HepG2 (cell line): ENCODE measurements at regions not wholly inside any gene's neighbourhood (a gene's known extent, or its start where the extent isn't known, plus 50 kb on each side); places are given as distances from the start of the nearest gene placed in this dataset.

Experiments
- CENPX ChIP-seq: sonication (generic); formaldehyde crosslinking; IDR thresholded peaks from 2 replicates; pipeline ENCODE4 v1.9.0; 2021; ENCODE audit warnings: mild to moderate bottlenecking, missing genetic modification reagents, moderate library complexity
- E2F2 ChIP-seq: sonication (generic); formaldehyde crosslinking; IDR thresholded peaks from 2 replicates; pipeline ENCODE4 v1.4.0; 2020; ENCODE audit warnings: missing genetic modification reagents, borderline replicate concordance
- EZH2 ChIP-seq: conservative IDR thresholded peaks from 2 replicates; pipeline ENCODE4 v1.6.1; 2012; ENCODE audit warnings: mild to moderate bottlenecking, low read depth, low read length, moderate library complexity
- GTF2F1 ChIP-seq: fragments of 150-350 bp; IDR thresholded peaks from 2 replicates; pipeline ENCODE4 v1.6.1; 2014; ENCODE audit warnings: low read length
- KIAA2018 ChIP-seq: sonication (generic); formaldehyde crosslinking; IDR thresholded peaks from 2 replicates; pipeline ENCODE4 v1.5.0; 2020; ENCODE audit warnings: mild to moderate bottlenecking, missing genetic modification reagents, borderline replicate concordance
- NR2F1 ChIP-seq, 2 experiments: fragments of 450-650 bp in 1 of 2; formaldehyde crosslinking in 1 of 2; IDR thresholded peaks; 2 replicates each; pipeline versions ENCODE4 v1.5.0 to v1.6.1; 2016 to 2020; ENCODE audit warnings: mild to moderate bottlenecking in 1 of 2, missing compliant biosample characterization in 1 of 2, missing genetic modification reagents in 1 of 2, moderate library complexity in 1 of 2
- PRMT3 ChIP-seq: sonication (generic); formaldehyde crosslinking; IDR thresholded peaks from 2 replicates; pipeline ENCODE4 v1.8.1; 2022; ENCODE audit warnings: low read depth, mild to moderate bottlenecking, moderate library complexity, missing genetic modification reagents, borderline replicate concordance
- RFX1 ChIP-seq: fragments of 450-650 bp; IDR thresholded peaks from 2 replicates; pipeline ENCODE4 v1.6.1; 2017
- SETDB1 ChIP-seq: sonication (generic); formaldehyde crosslinking; IDR thresholded peaks from 2 replicates; pipeline ENCODE4 v1.5.1; 2020; ENCODE audit warnings: missing genetic modification reagents, mild to moderate bottlenecking, borderline replicate concordance
- SP140L ChIP-seq: sonication (generic); formaldehyde crosslinking; IDR thresholded peaks from 2 replicates; pipeline ENCODE4 v1.4.0; 2020; ENCODE audit warnings: missing genetic modification reagents, borderline replicate concordance
- STAT5B ChIP-seq: sonication (generic); formaldehyde crosslinking; IDR thresholded peaks from 2 replicates; pipeline ENCODE4 v1.4.0; 2020; ENCODE audit warnings: missing genetic modification reagents
- ZBTB42 ChIP-seq: sonication (generic); formaldehyde crosslinking; IDR thresholded peaks from 2 replicates; pipeline ENCODE4 v1.5.0; 2020; ENCODE audit warnings: mild to moderate bottlenecking, missing genetic modification reagents
- ZKSCAN5 ChIP-seq: sonication (generic); formaldehyde crosslinking; IDR thresholded peaks from 2 replicates; pipeline ENCODE4 v1.5.1; 2020; ENCODE audit warnings: mild to moderate bottlenecking, missing genetic modification reagents
- ZNF251 ChIP-seq: sonication (generic); formaldehyde crosslinking; IDR thresholded peaks from 2 replicates; pipeline ENCODE4 v1.9.0; 2021; ENCODE audit warnings: mild to moderate bottlenecking, missing genetic modification reagents
- ZNF274 ChIP-seq: sonication (generic); formaldehyde crosslinking; IDR thresholded peaks from 2 replicates; pipeline ENCODE4 v1.5.1; 2020; ENCODE audit warnings: mild to moderate bottlenecking, missing genetic modification reagents
- ZNF367 ChIP-seq: sonication (generic); formaldehyde crosslinking; IDR thresholded peaks from 2 replicates; pipeline ENCODE4 v1.4.0; 2020; ENCODE audit warnings: missing genetic modification reagents, borderline replicate concordance
- ZNF749 ChIP-seq: sonication (generic); formaldehyde crosslinking; IDR thresholded peaks from 2 replicates; pipeline ENCODE4 v1.8.0; 2022; ENCODE audit warnings: mild to moderate bottlenecking, missing genetic modification reagents, moderate library complexity, borderline replicate concordance
- ZNF781 ChIP-seq: sonication (generic); formaldehyde crosslinking; IDR thresholded peaks from 2 replicates; pipeline ENCODE4 v1.5.1; 2020; ENCODE audit warnings: borderline replicate concordance, mild to moderate bottlenecking, missing genetic modification reagents; ENCODE audit errors: not compliant biosample characterization
- ZNF841 ChIP-seq: sonication (generic); formaldehyde crosslinking; IDR thresholded peaks from 2 replicates; pipeline ENCODE4 v1.8.1; 2023; ENCODE audit warnings: missing genetic modification reagents, borderline replicate concordance

- TF ChIP-seq ZKSCAN5 (CRISPR knock-in tag): no peak
- TF ChIP-seq E2F2 (CRISPR knock-in tag): no peak
- no peak for TF ChIP-seq ZNF781 (CRISPR knock-in tag)
- TF ChIP-seq ZNF251 (CRISPR knock-in tag): 0 out of 2 replicates have a peak, but pooled peaks have one; percentile 32
- TF ChIP-seq ZNF749 (CRISPR knock-in tag): no peak
- no peak for TF ChIP-seq CENPX (CRISPR knock-in tag)
- TF ChIP-seq RFX1: no peak
- TF ChIP-seq ZNF367 (CRISPR knock-in tag): no peak
- peak; percentile 64; the same call in 1 of the 2 replicates for TF ChIP-seq ZNF274
- TF ChIP-seq ZBTB42 (CRISPR knock-in tag): no peak
- TF ChIP-seq GTF2F1: no peak
- TF ChIP-seq STAT5B (CRISPR knock-in tag): no peak
- TF ChIP-seq NR2F1 (CRISPR knock-in tag; IDR thresholded peaks at IDR 0.05): no peak
- no peak for TF ChIP-seq KIAA2018 (CRISPR knock-in tag)
- 0 out of 2 replicates have a peak, but pooled peaks have one; percentile 60 for TF ChIP-seq SP140L (CRISPR knock-in tag)
- TF ChIP-seq SETDB1 (CRISPR knock-in tag): no peak
- no peak for TF ChIP-seq PRMT3 (CRISPR knock-in tag)
- no peak for TF ChIP-seq EZH2
- no peak for TF ChIP-seq ZNF841
Observed at GRCh38 chr16:80466024-80466987, 74.5 kb upstream of the DYNLRB2 start (continued).
